HG02642 (cell line): ENCODE measurements at regions not wholly inside any gene's neighbourhood (a gene's known extent, or its start where the extent isn't known, plus 50 kb on each side); places are given as distances from the start of the nearest gene placed in this dataset.
"Not testable (repeated sequence)": the region's sequence is repeated elsewhere in the genome, so short reads cannot be mapped to it uniquely, and the experiment has no call there.

Source experiments
- ATAC-seq: cut with Tn5 transposase; IDR thresholded peaks from one replicate; pipeline ENCODE4 v1.9.1; 2021; ENCODE audit warnings: mild to moderate bottlenecking; ENCODE audit not compliant: unreplicated experiment, poor library complexity

DNA sequence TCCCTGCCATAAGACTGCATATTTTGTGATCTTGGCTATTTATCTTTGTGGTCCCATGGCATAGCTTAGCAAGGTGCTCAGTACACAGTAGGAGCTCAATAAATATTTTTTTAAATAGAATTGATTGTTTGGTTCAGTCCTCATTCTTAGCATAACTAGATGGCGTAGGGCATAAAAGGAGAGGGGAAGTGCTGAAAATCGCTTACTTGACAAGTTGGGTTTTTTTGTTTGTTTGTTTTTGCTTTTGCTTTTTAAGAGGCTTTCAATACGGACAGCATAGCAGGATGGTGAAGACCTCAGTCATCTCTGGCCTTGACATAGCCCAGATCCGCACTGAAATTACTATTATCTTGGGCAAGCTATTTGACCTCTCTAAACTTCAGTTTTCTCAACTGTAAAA, 86.6 kb upstream of the RANBP3L start:
- no peak for ATAC-seq

- no peak for ATAC-seq
These were observed 87.5 kb upstream of the RANBP3L start for GRCh38 chr5:36389245-36389644.

- ATAC-seq, result no peak
These were observed 88.9 kb upstream of the RANBP3L start for GRCh38 chr5:36390640-36391039.

DNA sequence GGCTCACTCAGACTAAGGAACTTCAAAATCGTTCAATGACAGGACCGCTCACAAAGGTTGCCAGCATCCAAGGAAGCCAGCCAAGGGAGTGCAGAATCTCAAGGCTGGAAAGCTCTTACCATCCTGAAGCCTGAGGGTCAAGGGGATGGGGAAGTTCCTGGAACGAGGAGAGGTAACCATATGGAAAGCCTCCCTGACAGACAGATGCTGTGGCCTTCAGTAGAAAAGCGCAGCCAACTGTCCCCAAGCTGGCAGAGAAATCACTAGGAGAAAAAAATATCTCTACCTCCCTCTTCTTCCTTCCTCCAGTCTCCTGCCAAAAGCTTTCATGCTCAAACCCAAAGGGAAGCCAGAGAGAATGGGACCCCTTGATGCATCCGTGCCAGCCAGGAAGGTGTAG, 90.5 kb upstream of the RANBP3L start:
- ATAC-seq, result no peak

- ATAC-seq, result no peak
These were observed 91.1 kb upstream of the RANBP3L start for GRCh38 chr5:36392818-36393217.

GRCh38 chr5:36393656-36394428, 92.1 kb upstream of the RANBP3L start:
- no peak for ATAC-seq

DNA sequence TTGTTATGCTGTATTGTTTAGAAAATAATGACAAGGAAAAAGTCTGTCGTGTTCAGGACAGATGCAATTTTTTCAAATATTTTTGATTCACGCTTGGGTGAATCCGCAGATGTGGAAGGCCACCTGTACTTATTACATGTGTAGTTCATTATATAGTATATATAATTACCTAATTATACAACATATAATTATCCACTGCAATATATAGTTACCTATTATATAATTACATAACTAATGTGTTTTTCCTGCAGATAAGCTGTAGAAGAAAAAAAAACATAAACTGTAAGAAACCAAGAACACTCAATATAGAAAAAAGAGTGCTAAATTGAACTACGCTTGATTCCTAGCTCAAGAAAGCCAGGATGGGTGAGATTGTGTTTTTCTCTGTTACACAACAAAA, 93.6 kb upstream of the RANBP3L start:
- no peak for ATAC-seq

DNA sequence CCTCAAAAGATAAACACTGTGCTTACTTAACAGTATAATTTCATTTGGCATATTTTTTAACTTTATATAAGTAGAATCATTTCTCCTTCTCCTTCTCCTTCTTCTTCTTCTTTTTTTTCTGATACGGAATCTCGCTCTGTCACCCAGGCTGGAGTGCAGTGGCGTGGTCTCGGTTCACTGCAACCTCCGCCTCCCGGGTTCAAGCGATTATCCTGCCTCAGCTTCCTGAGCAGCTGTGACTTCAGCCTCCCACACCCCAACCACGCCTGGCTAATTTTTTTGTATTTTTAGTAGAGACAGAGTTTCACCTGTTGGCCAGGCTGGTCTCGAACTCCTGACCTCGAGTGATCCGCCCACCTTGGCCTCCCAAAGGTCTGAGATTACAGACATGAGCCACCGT, 94.2 kb upstream of the RANBP3L start:
- not testable (repeated sequence) for ATAC-seq

GRCh38 chr5:36396640-36397039, 94.9 kb upstream of the RANBP3L start:
- no peak for ATAC-seq

DNA sequence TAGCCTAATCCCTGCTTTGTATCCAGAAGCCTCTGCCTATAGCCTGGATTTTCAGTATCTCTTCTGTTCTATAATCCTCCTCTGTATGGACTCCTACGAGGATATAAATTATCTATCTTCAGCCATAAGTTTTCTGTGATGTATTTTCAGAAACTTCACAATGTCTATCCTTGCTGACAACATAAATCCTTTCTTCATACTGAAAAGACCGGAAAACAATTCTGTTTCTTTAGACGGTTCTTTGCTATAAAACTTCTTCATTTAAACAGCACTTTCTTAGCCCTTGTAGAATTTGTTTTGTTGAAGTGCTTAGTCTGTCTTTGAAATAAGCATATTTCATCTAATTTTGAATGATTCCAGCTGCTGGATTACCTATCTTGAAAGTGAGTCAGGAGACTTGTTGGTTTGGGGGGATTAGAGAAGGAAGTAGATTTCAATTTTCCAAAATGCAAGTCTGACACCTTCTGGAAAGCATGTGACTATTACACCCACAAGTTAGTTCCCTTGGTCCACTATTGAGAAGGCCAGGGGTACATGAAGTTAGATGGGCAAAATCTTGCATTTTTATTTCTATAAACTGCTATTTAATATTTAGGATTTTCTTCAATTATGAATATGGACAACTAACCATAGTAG, 96.3 kb upstream of the RANBP3L start:
- ATAC-seq, result no peak

DNA sequence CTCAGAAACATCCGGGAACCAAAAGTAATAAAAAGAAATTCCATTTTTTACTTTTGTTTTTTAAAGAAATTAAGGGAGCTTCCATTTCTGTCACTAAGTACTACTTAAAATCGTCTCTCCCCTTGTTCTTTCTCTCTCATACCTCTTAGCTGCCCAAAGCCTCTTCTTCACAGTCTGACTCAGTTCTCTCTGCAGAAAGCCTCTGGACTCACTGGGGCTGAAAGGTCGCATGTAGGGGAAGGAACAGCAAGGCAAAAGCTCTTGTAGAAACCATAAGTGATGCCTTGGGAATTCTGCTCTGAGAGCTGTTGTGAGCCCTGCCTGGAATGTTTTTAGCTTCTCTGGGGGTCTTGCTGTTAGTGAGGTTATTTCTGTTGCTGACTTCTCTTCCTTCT, 100.8 kb upstream of the RANBP3L start:
- ATAC-seq, result no peak

GRCh38 chr5:36403632-36404311, 102.1 kb upstream of the RANBP3L start:
- ATAC-seq, result no peak

DNA sequence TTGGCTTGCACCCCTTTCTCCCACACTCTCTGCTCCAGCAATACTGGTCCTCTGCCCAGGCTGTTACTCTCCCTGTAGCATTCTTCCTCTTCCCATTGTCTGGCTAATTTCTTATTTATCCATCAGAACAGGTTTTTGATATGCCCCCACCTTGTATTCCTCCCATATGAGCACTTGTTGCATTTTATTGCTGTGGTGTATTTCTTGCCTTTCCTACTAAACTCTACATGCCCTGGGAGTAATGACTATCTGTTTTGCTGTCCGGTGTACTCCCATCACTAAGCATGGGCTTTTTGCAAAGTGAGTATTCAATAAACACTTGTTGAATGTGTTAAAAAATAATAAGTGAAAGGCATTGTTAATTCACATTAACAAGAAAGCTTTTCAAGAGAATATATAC, 104.3 kb upstream of the RANBP3L start:
- ATAC-seq, result no peak

DNA sequence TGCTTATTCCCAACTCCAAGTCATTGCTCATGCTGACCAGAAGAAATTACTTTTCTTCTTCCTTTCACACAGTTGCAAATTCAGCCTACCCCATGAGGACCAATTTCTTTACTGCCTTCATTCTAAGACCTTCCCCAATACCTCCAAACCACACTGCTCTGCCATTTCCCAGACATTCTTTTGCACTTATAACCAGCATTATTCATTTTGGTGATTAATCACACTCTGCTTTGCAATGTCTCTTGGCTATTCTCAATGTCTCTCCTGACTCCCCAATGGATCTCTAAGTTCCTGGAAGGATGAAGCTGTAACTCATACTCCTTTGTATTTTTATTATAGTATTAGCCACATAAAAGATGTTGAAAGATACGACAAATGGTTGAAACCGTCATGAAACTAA, 105.7 kb upstream of the RANBP3L start:
- ATAC-seq, result no peak

- ATAC-seq, result not testable (repeated sequence)
These were observed 108.0 kb upstream of the RANBP3L start for GRCh38 chr5:36409711-36410110.

- not testable (repeated sequence) for ATAC-seq
These were observed 109.0 kb upstream of the RANBP3L start for GRCh38 chr5:36410672-36411071.

DNA sequence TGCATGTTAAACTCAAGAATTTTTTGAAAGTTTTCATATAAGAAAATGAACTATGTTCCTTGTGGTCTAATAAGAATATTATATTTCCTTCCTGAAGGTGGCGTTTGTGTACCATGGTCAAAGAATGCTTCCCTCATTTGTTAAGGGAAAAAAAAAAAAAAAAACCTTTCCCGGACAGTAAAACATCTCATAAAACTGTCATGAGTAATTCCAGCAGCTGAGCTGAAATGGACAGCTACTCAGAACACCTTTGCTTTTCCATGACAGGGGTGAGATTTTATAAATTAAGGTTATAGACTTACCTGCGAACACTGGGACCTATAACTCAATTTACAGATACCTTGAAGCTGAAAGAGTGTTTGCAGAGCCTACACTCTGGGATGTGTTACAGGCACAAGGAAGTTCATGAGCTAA, 113.2 kb upstream of the RANBP3L start:
- no peak for ATAC-seq

GRCh38 chr5:36416605-36417004, 114.9 kb upstream of the RANBP3L start:
- ATAC-seq, result no peak

- ATAC-seq, result no peak
These were observed 115.5 kb upstream of the RANBP3L start for GRCh38 chr5:36417221-36417620.

- no peak for ATAC-seq
These were observed 116.0 kb upstream of the RANBP3L start for GRCh38 chr5:36417668-36418067.

GRCh38 chr5:36418152-36418979, 116.7 kb upstream of the RANBP3L start:
- no peak for ATAC-seq
